Left lung (tissue), 4 donors: ENCODE measurements at regions not wholly inside any gene's neighbourhood (a gene's known extent, or its start where the extent isn't known, plus 50 kb on each side); places are given as distances from the start of the nearest gene placed in this dataset.

Experiments used
- ATAC-seq: fragments of 200-7000 bp; cut with Tn5 transposase; one replicate; pipeline ENCODE4 v1.9.1; 2020; ENCODE audit warnings: moderate library complexity
- DNase-seq, 4 donors: peaks; one replicate each; pipeline ENCODE4 v3.0.0-alpha.2; 2013 to 2020
- H3K27ac ChIP-seq, 2 donors: fragments of 200-600 bp; sonication (generic) in 1 of 2; one replicate each; pipeline versions ENCODE4 v1.5.0 to v1.8.0; 2020 to 2021
- H3K27me3 ChIP-seq, 2 donors: fragments of 200-600 bp; sonication (generic) in 1 of 2; one replicate each; pipeline versions ENCODE4 v1.5.0 to v1.8.0; 2020 to 2021
- H3K36me3 ChIP-seq, 2 donors: fragments of 200-600 bp; sonication (generic) in 1 of 2; one replicate each; pipeline versions ENCODE4 v1.5.0 to v1.8.0; 2020 to 2021
- H3K4me1 ChIP-seq, 2 donors: fragments of 200-600 bp; one replicate each; pipeline ENCODE4 v1.8.0; 2021
- H3K4me3 ChIP-seq, 2 donors: fragments of 200-600 bp; sonication (generic) in 1 of 2; one replicate each; pipeline versions ENCODE4 v1.5.0 to v1.8.0; 2020 to 2021; ENCODE audit warnings: mild to moderate bottlenecking in 1 of 2
- H3K9me3 ChIP-seq, 2 donors: fragments of 200-600 bp; sonication (generic) in 1 of 2; one replicate each; pipeline versions ENCODE4 v1.5.0 to v1.8.0; 2020 to 2021
- intact Hi-C, 2 donors: fragments of 100-400 bp; cut with DNase I; formaldehyde crosslinking; loops; one replicate each; pipeline versions ENCODE4 v1.11.2 to v1.14.2; 2022
- TF ChIP-seq, protein P1 (sequence below), 2 donors: fragments of 200-600 bp; sonication (generic) in 1 of 2; IDR thresholded peaks; one replicate each; pipeline versions ENCODE4 v1.5.0 to v1.8.0; 2021; ENCODE audit warnings: antibody characterized with exemption in 2 of 2
- donor health status: DM: no; HTN: yes; CAD: no.
- donor health status: DM: no; HTN: no; CAD: no.

DNA sequence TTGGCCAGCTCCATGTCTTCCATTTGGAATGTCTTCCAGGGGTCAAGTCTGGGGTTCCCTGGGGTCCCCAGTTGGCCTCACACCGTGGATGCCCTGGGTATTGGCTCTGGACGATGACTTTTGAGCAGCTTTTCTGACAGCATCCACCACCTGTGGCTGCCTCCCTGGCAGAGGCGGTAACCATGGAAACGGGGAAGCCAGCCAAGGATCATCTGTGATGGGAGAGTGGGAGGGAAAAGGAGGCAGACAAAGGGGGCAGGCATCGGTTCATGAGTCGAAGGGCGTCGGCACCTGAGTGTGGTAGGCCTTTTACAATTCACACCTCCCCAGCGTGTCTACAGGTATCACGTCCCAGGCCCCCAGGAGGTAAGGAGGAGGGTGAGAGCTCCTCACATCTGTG lies 152.2 kb downstream of the ASMT start:
- Histone ChIP-seq H3K36me3 (no peaks in the 10 kb centered on the region), H3K9me3 (peaks cover 0 to 64% of the 10 kb centered on the region in 2 donors), H3K4me1 (no peaks in the 10 kb centered on the region), H3K27me3 (no peaks in the 10 kb centered on the region), H3K27ac (no peak overlapping the region), H3K4me3 (no peak overlapping the region)
- no peak for ATAC-seq
- no peak for DNase-seq
- intact Hi-C loops: no loop called here
- TF ChIP-seq, protein P1, sequence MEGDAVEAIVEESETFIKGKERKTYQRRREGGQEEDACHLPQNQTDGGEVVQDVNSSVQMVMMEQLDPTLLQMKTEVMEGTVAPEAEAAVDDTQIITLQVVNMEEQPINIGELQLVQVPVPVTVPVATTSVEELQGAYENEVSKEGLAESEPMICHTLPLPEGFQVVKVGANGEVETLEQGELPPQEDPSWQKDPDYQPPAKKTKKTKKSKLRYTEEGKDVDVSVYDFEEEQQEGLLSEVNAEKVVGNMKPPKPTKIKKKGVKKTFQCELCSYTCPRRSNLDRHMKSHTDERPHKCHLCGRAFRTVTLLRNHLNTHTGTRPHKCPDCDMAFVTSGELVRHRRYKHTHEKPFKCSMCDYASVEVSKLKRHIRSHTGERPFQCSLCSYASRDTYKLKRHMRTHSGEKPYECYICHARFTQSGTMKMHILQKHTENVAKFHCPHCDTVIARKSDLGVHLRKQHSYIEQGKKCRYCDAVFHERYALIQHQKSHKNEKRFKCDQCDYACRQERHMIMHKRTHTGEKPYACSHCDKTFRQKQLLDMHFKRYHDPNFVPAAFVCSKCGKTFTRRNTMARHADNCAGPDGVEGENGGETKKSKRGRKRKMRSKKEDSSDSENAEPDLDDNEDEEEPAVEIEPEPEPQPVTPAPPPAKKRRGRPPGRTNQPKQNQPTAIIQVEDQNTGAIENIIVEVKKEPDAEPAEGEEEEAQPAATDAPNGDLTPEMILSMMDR (IDR thresholded peaks at IDR 0.05): no peak

DNA sequence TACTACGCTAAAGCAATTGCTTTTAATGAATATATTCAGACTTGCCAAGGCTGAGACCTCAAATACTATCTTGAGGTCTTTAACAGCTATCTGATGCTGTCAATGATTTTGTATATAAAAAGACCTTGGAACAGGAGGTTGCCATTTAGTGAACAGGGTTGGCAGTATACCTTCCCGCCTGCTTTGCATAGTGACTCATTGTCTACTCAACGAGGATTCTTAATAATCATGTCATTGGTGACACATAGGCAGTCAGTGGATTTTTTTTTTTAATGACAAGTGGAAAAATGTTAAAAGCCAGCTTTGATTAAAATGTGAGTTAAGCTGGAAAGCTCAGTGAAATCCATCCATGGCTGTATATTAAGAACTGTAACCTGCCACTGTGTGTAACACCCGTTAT lies 164.0 kb downstream of the ASMT start:
- TF ChIP-seq, protein P1 (IDR thresholded peaks at IDR 0.05): no peak
- intact Hi-C loops: no loop called here
- Histone ChIP-seq H3K4me3 (no peak overlapping the region), H3K27ac (no peak overlapping the region), H3K36me3 (no peaks in the 10 kb centered on the region), H3K4me1 (no peaks in the 10 kb centered on the region), H3K9me3 (peaks cover 0 to under 1% of the 10 kb centered on the region in 2 donors), H3K27me3 (no peaks in the 10 kb centered on the region)
- DNase-seq: no peak
- no peak for ATAC-seq

DNA sequence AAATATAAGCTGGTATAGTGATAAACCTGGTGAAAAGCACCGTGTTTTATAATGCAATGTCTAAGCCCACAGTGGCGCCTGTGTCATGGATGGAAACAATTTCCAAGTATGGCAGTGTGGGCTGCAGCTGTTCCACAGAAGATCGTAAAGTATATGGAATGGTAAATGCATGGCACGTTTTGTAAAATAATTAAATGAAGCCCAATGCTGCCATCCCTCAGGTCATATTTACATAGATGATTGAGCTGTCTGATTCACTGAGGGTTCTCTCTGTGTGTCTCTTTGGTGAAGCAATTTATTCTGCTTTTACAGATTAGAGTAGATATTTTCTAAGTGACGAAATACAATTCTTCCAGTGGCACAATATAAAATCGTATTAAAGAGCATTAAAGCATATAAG lies 164.8 kb downstream of the ASMT start:
- no peak overlapping the region for H3K27ac ChIP-seq
- intact Hi-C loops: no loop called here
- peaks cover 0 to 8% of the 10 kb centered on the region in 2 donors for H3K9me3 ChIP-seq
- H3K4me1 ChIP-seq: no peaks in the 10 kb centered on the region
- no peaks in the 10 kb centered on the region for H3K36me3 ChIP-seq
- no peak overlapping the region for H3K4me3 ChIP-seq
- DNase-seq: no peak
- H3K27me3 ChIP-seq: no peaks in the 10 kb centered on the region
- TF ChIP-seq, protein P1 (IDR thresholded peaks at IDR 0.05): no peak
- ATAC-seq: no peak

DNA sequence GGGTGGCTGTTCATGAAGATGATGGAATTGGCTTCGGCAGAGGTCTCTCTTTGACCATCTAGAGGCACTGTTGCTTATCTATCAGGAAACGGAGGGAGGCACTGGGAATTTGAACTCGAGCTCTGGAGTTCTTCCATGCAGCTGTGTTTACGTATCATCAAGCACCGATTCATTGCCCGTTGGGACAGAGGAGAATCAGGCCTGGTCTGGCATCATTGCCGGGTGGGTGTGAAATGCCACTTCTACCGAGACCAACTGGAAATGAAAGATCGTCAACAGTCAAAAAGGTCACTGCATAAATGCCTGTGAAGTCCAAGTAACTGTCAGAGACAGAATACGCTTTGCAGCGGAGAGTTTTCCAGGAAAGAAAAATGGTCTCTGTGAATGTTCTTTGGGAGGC lies 166.9 kb downstream of the ASMT start:
- TF ChIP-seq, protein P1 (IDR thresholded peaks at IDR 0.05): no peak
- no peak overlapping the region for H3K27ac ChIP-seq
- H3K4me3 ChIP-seq: no peak overlapping the region
- no peak for DNase-seq
- ATAC-seq: no peak
- H3K9me3 ChIP-seq: peaks cover 0 to 26% of the 10 kb centered on the region in 2 donors
- H3K36me3 ChIP-seq: no peaks in the 10 kb centered on the region
- H3K27me3 ChIP-seq: no peaks in the 10 kb centered on the region
- intact Hi-C loops: no loop called here
- no peaks in the 10 kb centered on the region for H3K4me1 ChIP-seq

DNA sequence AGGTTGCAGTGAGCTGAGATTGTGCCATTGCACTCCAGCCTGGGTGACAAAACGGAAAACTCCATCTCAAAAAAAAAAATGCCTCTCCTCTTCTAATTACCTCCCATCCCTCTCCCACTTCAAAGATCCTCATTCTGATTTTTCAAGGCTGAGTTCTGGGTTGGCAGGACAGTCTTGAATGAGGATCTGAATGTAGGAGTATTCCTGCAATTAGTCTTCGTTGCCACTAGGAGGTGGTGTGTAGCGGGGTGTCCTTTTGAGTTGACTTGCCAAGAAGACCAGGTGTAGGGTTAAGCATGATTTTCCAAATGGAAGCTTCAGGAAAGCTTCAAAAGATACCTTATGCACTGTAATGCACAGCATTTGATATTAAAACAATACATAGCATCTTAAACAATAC lies 169.9 kb downstream of the ASMT start:
- TF ChIP-seq, protein P1 (IDR thresholded peaks at IDR 0.05): no peak
- H3K4me3 ChIP-seq: no peak overlapping the region
- H3K27me3 ChIP-seq: no peaks in the 10 kb centered on the region
- H3K27ac ChIP-seq: no peak overlapping the region
- H3K4me1 ChIP-seq: no peaks in the 10 kb centered on the region
- intact Hi-C loops: no loop called here
- peaks cover 0 to 26% of the 10 kb centered on the region in 2 donors for H3K9me3 ChIP-seq
- H3K36me3 ChIP-seq: no peaks in the 10 kb centered on the region
- DNase-seq (no peak), ATAC-seq (no peak)
